ENCODE measurements at regions not wholly inside any gene's neighbourhood (a gene's known extent, or its start where the extent isn't known, plus 50 kb on each side); places are given as distances from the start of the nearest gene placed in this dataset.

DNA sequence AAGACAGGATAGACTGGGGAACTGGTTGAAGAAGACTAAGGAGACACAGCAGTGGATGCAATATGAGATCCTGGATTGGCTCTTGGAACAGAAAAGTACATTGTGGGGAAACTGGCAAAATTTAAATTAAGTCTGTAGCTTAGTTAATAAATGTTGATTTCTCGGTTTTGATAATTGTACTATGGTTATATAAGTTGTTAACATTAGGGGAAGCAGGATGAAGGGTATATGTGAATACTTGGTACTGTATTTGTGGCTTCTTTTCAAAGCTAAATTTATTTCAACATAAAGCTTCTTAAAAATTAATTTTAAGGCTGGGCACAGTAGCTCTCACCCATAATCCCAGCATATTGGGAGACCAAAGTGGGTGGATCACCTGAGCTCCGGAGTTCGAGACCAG, 103.8 kb downstream of the TMEM17 start:
- no peaks in the 10 kb centered on the region for H4K20me1 ChIP-seq (ENCODE audit: insufficient read depth)
- no peak overlapping the region for H3K4me3 ChIP-seq (ENCODE audit: low read length)
- TF ChIP-seq CTCF (IDR thresholded peaks at IDR 0.05; ENCODE audit: poor library complexity, severe bottlenecking) (no peak), TAF1 (IDR thresholded peaks at IDR 0.05; ENCODE audit: low read depth) (no peak)
- no peak overlapping the region for H3K4me2 ChIP-seq (ENCODE audit: low read length)
- H3K9me2 ChIP-seq (ENCODE audit: insufficient read depth, low read length) = no peaks in the 10 kb centered on the region
- no peak overlapping the region for H3K27ac ChIP-seq (ENCODE audit: low read length)
- no peaks in the 10 kb centered on the region for H3F3A ChIP-seq (ENCODE audit: insufficient read depth, low read length, poor library complexity, severe bottlenecking)
- no peaks in the 10 kb centered on the region for H3K79me2 ChIP-seq (replicated peaks; ENCODE audit: insufficient read depth, low read length)
- no peak overlapping the region for H2AFZ ChIP-seq (ENCODE audit: low read depth, low read length)
- no peaks in the 10 kb centered on the region for H3K36me3 ChIP-seq (ENCODE audit: insufficient read depth, low read length)
- no peak overlapping the region for H3K9ac ChIP-seq (ENCODE audit: low read length)
- no peaks in the 10 kb centered on the region for H3K9me3 ChIP-seq (ENCODE audit: low read length)
- H3K27me3 ChIP-seq (ENCODE audit: insufficient read depth, low read depth, low read length) = no peaks in the 10 kb centered on the region

GRCh38 chr2:62398356-62398755, 107.6 kb downstream of the TMEM17 start:
- H3K9me2 ChIP-seq (ENCODE audit: insufficient read depth, low read length) = no peaks in the 10 kb centered on the region
- H3K27ac ChIP-seq (ENCODE audit: low read length) = no peak overlapping the region
- no peaks in the 10 kb centered on the region for H3K36me3 ChIP-seq (ENCODE audit: insufficient read depth, low read length)
- H3K4me3 ChIP-seq (ENCODE audit: low read length) = no peak overlapping the region
- no peak overlapping the region for H3K4me2 ChIP-seq (ENCODE audit: low read length)
- H4K20me1 ChIP-seq (ENCODE audit: insufficient read depth) = no peaks in the 10 kb centered on the region
- no peak overlapping the region for H3K9ac ChIP-seq (ENCODE audit: low read length)
- H2AFZ ChIP-seq (ENCODE audit: low read depth, low read length) = no peak overlapping the region
- no peaks in the 10 kb centered on the region for H3F3A ChIP-seq (ENCODE audit: insufficient read depth, low read length, poor library complexity, severe bottlenecking)
- TF ChIP-seq, protein P1, sequence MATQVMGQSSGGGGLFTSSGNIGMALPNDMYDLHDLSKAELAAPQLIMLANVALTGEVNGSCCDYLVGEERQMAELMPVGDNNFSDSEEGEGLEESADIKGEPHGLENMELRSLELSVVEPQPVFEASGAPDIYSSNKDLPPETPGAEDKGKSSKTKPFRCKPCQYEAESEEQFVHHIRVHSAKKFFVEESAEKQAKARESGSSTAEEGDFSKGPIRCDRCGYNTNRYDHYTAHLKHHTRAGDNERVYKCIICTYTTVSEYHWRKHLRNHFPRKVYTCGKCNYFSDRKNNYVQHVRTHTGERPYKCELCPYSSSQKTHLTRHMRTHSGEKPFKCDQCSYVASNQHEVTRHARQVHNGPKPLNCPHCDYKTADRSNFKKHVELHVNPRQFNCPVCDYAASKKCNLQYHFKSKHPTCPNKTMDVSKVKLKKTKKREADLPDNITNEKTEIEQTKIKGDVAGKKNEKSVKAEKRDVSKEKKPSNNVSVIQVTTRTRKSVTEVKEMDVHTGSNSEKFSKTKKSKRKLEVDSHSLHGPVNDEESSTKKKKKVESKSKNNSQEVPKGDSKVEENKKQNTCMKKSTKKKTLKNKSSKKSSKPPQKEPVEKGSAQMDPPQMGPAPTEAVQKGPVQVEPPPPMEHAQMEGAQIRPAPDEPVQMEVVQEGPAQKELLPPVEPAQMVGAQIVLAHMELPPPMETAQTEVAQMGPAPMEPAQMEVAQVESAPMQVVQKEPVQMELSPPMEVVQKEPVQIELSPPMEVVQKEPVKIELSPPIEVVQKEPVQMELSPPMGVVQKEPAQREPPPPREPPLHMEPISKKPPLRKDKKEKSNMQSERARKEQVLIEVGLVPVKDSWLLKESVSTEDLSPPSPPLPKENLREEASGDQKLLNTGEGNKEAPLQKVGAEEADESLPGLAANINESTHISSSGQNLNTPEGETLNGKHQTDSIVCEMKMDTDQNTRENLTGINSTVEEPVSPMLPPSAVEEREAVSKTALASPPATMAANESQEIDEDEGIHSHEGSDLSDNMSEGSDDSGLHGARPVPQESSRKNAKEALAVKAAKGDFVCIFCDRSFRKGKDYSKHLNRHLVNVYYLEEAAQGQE (IDR thresholded peaks at IDR 0.05; ENCODE audit: borderline replicate concordance) = no peak
- TF ChIP-seq CTCF (IDR thresholded peaks at IDR 0.05; ENCODE audit: poor library complexity, severe bottlenecking) = no peak
- no peak for TF ChIP-seq SMC3 (conservative IDR thresholded peaks at IDR 0.05; ENCODE audit: poor library complexity)
- no peak for TF ChIP-seq EP300 (conservative IDR thresholded peaks at IDR 0.05; ENCODE audit: poor library complexity, severe bottlenecking)
- no peak for TF ChIP-seq MXI1 (conservative IDR thresholded peaks at IDR 0.05; ENCODE audit: poor library complexity, severe bottlenecking)
- TF ChIP-seq TAF1 (IDR thresholded peaks at IDR 0.05; ENCODE audit: low read depth) = no peak
- TF ChIP-seq RAD21 (conservative IDR thresholded peaks at IDR 0.05) = no peak
- H3K9me3 ChIP-seq (ENCODE audit: low read length) = no peaks in the 10 kb centered on the region
- H3K79me2 ChIP-seq (replicated peaks; ENCODE audit: insufficient read depth, low read length) = no peaks in the 10 kb centered on the region
- no peaks in the 10 kb centered on the region for H3K27me3 ChIP-seq (ENCODE audit: insufficient read depth, low read depth, low read length)
